ENCODE measurements at regions not wholly inside any gene's neighbourhood (a gene's known extent, or its start where the extent isn't known, plus 50 kb on each side); places are given as distances from the start of the nearest gene placed in this dataset.
"Not testable (repeated sequence)": the region's sequence is repeated elsewhere in the genome, so short reads cannot be mapped to it uniquely, and the experiment has no call there.

GRCh38 chr21:20266441-20266710, 731.8 kb upstream of the NCAM2 start:
- DNase-seq (ENCODE audit: low read depth): no peak

DNA sequence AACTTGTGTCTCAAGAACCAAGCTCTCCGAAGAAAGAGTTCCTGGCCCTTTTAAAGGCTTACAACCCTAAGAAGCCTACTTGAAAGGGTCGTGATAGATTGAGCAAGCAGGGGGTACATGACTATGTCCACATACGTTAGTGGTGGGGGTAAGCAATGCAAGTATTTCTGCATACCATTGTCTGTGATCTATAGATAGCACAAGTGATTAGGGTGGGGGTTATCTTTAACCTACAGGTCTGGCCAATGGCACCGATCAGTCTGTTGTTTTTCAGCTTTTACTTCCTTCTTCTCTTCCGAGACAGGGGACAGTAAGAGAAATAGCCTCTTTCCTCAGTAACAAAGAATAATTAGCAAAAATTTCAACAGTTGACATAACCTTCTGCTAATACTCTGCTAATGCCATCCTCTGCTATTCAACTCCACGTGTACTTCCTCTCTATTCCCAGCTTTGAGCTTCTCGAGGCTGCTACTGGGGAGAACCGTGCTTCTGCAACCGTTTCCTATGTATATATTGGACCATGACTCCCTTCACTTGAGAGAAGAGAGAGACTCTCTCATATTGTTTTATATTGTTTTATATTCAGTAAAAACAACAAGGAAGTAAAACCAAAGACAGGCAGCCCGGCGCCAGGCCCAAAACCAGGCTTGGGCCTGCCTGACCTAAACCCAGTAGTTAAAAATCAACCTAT, 727.7 kb upstream of the NCAM2 start:
- DNase-seq (ENCODE audit: low read depth): no peak

DNA sequence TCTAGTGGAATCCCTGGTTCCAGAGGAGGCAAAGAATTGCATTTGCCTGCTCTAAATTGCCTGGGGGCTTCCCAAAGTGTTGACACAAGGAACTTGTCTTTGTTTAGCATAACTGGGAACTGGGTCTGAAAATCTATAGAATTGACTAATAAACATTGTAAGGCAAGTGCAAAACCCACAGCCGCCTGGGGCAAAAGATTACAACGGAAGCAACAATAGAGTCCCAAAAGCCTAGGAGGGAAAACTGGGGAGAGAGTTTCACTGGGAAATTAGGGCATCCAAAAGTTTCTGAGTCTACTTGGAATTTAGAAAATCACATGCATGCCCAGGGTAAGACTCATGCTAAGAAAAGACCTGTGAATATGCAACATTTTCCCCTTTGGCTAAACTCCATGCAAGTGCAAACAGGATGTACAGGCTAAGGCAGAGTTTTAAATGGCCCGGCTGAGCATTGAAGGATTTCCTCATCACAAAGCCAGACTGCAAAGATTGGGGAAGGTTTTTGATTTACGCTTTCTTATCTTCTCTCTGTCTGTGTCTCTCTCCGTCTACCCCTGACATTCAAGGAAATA, 725.3 kb upstream of the NCAM2 start:
- DNase-seq (ENCODE audit: low read depth): no peak

GRCh38 chr21:20276377-20276776, 721.8 kb upstream of the NCAM2 start:
- DNase-seq (ENCODE audit: low read depth): no peak

GRCh38 chr21:20276954-20277353, 721.3 kb upstream of the NCAM2 start:
- no peak for DNase-seq (ENCODE audit: low read depth)

DNA sequence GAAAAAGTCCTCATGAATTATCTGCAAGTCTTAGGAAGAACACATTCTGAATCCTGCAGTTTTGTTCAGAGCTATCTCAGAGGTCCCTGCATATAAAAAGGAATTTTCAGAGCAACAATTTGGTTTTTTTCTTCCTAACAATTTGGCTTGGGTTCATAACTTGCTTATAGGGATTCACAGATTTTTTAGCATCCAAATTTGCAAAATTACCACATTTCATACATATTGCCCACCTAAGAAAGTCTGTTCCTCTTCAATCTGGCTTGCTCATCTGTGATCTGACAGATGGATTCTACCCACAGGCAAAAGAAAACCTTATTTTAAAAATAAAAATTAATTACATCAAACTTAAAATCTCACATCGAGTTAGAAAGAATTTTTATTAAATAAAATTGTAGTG, 714.4 kb upstream of the NCAM2 start:
- no peak for DNase-seq (ENCODE audit: low read depth)

- no peak for DNase-seq (ENCODE audit: low read depth)
Measured at GRCh38 chr21:20292280-20292679, 705.9 kb upstream of the NCAM2 start.

DNA sequence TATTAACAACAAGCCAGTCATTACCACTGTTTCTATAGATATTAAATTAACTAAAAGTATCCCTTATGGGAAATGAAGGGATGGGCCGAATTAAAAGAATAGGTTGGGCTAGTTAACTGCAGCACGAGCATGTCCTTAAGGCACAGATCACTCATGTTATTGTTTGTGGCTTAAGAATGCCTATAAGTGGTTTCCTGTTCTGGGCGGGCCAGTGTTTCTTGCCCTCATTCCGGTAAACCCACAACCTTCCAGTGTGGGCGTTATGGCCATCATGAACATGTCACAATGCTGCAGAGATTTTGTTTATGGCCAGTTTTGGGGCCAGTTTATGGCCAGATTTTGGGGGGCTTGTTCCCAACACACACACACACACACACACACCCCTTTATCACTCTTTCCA, 705.4 kb upstream of the NCAM2 start:
- not testable (repeated sequence) for DNase-seq (ENCODE audit: low read depth)

- no peak for DNase-seq (ENCODE audit: low read depth)
Measured at GRCh38 chr21:20301395-20301794, 696.8 kb upstream of the NCAM2 start.

DNA sequence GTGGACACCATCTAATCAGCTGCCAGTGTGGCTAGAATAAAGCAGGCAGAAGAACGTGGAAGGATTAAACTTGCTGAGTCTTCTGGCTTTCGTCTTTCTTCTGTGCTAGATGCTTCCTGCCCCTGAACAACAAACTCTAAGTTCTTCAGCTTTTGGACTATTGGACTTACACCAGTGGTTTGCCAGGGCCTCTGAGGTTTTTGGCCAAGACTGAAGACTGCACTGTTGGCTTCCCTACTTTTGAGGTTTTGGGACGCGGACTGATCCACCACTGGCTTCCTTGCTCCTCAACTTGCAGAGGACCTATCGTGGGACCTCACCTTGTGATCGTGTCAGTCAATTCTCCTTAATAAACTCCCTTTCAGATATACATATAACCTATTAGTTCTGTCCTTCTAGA, 696.1 kb upstream of the NCAM2 start:
- no peak for DNase-seq (ENCODE audit: low read depth)

DNA sequence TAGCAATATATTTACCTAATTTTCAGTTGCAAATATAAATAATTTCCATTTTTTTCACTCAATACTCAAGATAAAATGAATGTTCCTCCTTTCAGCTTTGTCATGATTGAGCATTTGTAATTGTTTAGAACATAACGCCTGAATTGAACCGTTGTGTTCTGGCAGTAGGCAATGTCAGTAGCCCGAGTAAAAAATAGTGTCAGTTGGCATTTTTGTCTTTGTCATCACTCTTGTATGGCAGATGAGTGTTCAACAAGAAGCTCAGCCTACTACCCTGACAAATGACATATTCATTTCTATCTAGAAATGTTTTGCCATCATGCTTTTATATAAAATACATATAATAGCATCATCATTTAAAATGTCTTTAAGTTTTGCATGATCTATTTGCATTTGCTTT, 691.4 kb upstream of the NCAM2 start:
- no peak for DNase-seq (ENCODE audit: low read depth)

- no peak for DNase-seq (ENCODE audit: low read depth)
Measured at GRCh38 chr21:20308586-20309315, 689.5 kb upstream of the NCAM2 start.

DNA sequence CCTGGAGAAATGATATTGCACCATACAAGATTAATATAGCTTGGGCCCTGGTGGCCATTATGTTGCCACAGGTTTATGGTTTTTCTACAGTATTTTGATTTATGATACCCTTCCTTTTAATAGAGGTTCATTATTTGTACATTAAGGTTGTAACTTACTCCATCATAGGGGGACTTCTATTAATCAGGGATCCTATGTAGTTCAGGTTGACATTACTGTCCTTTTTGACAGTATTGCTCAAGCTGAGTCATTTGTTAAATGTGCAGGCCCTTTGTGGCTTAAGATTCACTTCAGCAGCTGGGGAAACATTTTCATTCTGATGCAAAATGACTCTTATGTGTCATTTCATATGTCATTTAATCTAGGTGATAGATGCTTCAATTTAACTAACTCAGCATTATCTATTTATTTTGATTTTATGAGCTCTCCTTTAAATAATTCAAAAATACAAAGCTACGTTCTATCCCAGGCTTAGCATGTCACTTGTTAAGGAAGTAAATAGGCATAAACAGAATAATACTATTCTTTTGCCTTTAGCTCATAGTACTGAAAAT, 686.9 kb upstream of the NCAM2 start:
- DNase-seq (ENCODE audit: low read depth): no peak

GRCh38 chr21:20313013-20313412, 685.2 kb upstream of the NCAM2 start:
- no peak for DNase-seq (ENCODE audit: low read depth)

- DNase-seq (ENCODE audit: low read depth): no peak
Measured at GRCh38 chr21:20315042-20315441, 683.2 kb upstream of the NCAM2 start.

GRCh38 chr21:20329636-20330035, 668.6 kb upstream of the NCAM2 start:
- DNase-seq (ENCODE audit: low read depth): no peak

DNA sequence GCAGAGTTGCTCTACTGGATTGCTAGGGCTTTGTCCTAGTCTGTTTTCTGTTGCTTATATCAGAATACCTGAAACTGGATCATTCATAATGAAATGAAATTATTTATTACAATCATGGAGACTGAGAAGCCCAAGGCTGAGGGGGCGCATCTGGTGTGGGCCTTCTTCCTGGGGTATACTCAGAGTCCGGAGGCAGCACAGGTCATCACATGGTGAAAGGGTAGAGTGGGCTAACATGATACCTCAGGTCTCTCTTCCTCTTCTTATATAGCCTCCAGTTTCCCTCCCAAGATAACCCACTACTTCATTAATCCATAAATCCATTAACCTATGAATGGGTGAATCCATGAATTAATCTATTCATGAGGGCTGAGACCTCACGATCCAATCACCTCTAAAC, 667.6 kb upstream of the NCAM2 start:
- DNase-seq (ENCODE audit: low read depth): no peak

- no peak for DNase-seq (ENCODE audit: low read depth)
Measured at GRCh38 chr21:20334585-20334984, 663.6 kb upstream of the NCAM2 start.

- DNase-seq (ENCODE audit: low read depth): no peak
Measured at GRCh38 chr21:20341431-20341830, 656.8 kb upstream of the NCAM2 start.

DNA sequence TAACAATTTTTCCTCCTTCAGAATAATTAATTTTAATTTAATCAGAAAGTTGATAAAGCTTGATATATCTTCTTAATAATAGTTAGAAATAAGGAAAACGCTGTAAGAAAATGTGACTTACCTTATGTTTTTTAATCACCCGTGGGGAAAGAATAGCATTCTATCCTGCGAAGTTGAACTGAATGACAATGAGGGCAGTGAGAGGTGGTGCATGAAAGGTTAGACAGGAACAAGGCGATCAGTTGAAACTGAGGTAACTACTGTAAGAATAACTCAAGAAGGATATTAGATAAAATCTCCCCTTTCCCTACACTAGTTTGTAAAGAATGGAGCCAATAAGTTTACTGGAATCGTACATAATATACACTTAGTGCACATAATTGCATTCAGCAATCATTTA, 655.0 kb upstream of the NCAM2 start:
- no peak for DNase-seq (ENCODE audit: low read depth)

DNA sequence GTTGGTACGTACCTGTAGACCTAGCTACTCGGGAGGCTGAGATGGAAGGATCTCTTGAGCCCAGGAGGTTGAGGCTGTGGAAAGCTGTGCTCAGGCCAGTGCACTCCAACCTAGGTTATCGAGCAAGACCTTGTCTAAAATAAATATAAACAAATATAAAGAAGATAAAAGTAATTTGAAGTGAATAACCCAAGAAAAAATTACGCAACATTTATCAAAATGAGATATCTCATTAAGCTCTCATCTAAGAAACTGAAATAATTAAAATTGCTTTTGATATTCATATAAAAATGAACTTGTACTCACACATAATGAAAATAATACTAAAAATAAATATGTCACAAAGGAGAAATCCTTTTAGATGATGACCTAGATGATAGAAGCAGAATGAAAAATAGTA, 647.1 kb upstream of the NCAM2 start:
- no peak for DNase-seq (ENCODE audit: low read depth)

DNA sequence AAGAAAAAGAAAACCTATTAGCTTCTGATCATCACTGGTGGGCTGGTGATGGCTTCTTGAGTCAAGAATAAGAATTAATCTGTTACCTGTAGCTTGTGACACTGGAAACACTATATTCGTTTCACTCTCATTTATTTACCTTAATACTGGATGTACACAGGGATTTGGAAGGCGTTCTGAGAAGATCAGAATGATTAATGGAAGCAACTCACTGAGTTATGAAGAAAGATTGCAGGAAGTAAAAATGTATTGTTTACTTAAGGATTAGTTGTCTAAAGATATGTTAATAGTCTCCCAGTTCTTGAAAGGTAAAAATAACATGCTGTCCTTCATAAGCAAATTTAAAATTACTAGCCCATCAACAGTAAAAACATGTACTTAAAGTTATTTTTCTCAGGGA, 644.9 kb upstream of the NCAM2 start:
- no peak for DNase-seq (ENCODE audit: low read depth)

DNA sequence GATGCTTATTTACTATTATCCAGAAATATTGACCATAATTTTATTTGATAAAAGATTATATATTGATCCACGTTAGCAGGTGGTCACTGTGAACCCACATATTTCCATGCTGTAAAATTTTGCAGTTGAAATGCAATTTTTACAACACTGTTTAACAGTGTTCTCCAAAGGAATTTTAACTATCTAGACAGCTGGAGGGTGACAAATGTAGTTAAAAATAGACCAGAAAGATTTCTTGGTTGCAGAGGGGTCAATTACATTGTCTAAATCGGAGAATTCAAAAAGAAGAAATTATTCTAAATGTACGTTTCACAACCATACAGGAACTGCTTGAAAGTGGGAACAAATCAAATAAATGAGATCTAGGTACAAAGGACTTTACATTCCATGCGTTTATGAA, 625.2 kb upstream of the NCAM2 start:
- DNase-seq (ENCODE audit: low read depth): no peak

DNA sequence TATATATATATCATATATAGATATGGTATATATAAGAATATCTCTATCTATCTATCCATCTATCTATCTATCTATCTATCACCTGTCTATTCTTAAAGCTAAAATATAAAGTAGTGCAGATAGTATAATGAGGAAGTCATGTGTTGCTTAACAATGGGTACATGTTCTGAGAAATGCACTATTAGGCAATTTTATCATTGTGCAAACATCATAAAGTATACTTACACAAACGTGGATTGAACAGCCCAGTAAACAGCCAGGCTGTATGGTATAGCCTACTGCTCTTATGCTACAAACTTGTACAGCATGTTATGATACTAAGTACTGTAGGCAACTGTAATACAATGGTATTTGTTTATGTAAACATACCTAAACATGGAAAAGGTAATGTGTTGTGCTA, 621.0 kb upstream of the NCAM2 start:
- no peak for DNase-seq (ENCODE audit: low read depth)
